Esophagus muscularis mucosa (tissue), 4 donors: ENCODE measurements at regions not wholly inside any gene's neighbourhood (a gene's known extent, or its start where the extent isn't known, plus 50 kb on each side); places are given as distances from the start of the nearest gene placed in this dataset.
"Not testable (repeated sequence)": the region's sequence is repeated elsewhere in the genome, so short reads cannot be mapped to it uniquely, and the experiment has no call there.

Experiments used
- DNase-seq: peaks from one replicate; pipeline ENCODE4 v3.0.0-alpha.2; 2017; ENCODE audit errors: extremely low spot score
- H3K27ac ChIP-seq, 4 donors: fragments of 200-600 bp; sonication (generic); replicated peaks in 1 of 4; 1 replicate in 3 of 4; 2 replicates in 1 of 4; pipeline ENCODE4 v1.5.1; 2016 to 2019; ENCODE audit warnings: mild to moderate bottlenecking in 1 of 4
- H3K27me3 ChIP-seq, 4 donors: fragments of 200-600 bp; sonication (generic); one replicate each; pipeline versions ENCODE4 v1.5.1 to v1.6.0; 2016 to 2019
- H3K36me3 ChIP-seq, 4 donors: fragments of 200-600 bp; sonication (generic); one replicate each; pipeline ENCODE4 v1.5.1; 2016 to 2019
- H3K4me1 ChIP-seq, 4 donors: fragments of 200-600 bp; sonication (generic); one replicate each; pipeline ENCODE4 v1.5.1; 2016 to 2019
- H3K4me3 ChIP-seq, 4 donors: fragments of 200-600 bp; sonication (generic); 1 replicate in 2 of 4; 2 replicates in 2 of 4; pipeline ENCODE4 v1.5.1; 2016 to 2019; ENCODE audit warnings: mild to moderate bottlenecking in 4 of 4, moderate library complexity in 1 of 4
- H3K9me3 ChIP-seq, 4 donors: fragments of 200-600 bp; sonication (generic); 1 replicate in 3 of 4; 2 replicates in 1 of 4; pipeline ENCODE4 v1.5.1; 2016 to 2019
- EP300 ChIP-seq: sonication (generic); formaldehyde crosslinking; IDR thresholded peaks from one replicate; pipeline ENCODE4 v1.6.1; 2017; ENCODE audit warnings: antibody characterized with exemption
- POLR2A ChIP-seq: fragments of 450-650 bp; IDR thresholded peaks from one replicate; pipeline ENCODE4 v1.6.1; 2017; ENCODE audit warnings: antibody characterized with exemption, moderate library complexity, mild to moderate bottlenecking, low read depth
- POLR2AphosphoS5 ChIP-seq, 2 donors: sonication (generic); formaldehyde crosslinking; IDR thresholded peaks; one replicate each; pipeline ENCODE4 v1.6.1; 2017; ENCODE audit warnings: antibody characterized with exemption in 2 of 2
- WGBS: methylation state at CpG from one replicate; pipeline ENCODE4 v1.1.5; 2018; 5-methylcytosine and 5-hydroxymethylcytosine counted together
- intact Hi-C: fragments of 100-400 bp; cut with DNase I; formaldehyde crosslinking; loops from one replicate; pipeline ENCODE4 v1.15.1; 2023
- TF ChIP-seq, protein P1 (sequence below), 3 experiments: fragments of 200-600 bp in 2 of 3; fragments of 450-650 bp in 1 of 3; sonication (generic) in 2 of 3; IDR thresholded peaks; one replicate each; pipeline ENCODE4 v1.5.1; 2017 to 2019; ENCODE audit warnings: antibody characterized with exemption in 3 of 3, mild to moderate bottlenecking in 2 of 3, moderate library complexity in 1 of 3

DNA sequence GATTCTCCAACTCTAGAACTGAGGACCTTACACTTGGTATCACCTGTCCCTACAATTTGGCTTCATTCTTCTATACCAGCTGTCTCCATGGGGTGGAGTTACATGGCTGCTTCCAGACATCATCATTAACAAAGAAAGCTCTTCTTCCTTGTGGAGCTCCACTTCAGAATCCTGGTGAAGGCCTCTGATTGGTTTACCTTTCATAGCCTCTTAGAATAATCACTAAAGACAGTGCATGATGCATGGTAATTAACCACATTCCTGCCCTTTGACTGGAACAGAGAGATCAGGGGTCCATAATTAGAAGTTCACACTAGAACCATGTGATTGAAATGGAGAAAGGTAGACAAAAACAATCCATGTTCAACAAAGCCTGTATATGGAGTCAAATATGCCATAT lies 112.6 kb upstream of the ZNF827 start:
- DNase-seq, result no peak
- H3K27ac ChIP-seq, result no peak overlapping the region
- no peak overlapping the region for H3K4me3 ChIP-seq
- no peaks in the 10 kb centered on the region for H3K36me3 ChIP-seq
- H3K27me3 ChIP-seq, result no peaks in the 10 kb centered on the region
- no peak for TF ChIP-seq POLR2A
- TF ChIP-seq POLR2AphosphoS5 (IDR thresholded peaks at IDR 0.05), result no peak
- TF ChIP-seq, protein P1, sequence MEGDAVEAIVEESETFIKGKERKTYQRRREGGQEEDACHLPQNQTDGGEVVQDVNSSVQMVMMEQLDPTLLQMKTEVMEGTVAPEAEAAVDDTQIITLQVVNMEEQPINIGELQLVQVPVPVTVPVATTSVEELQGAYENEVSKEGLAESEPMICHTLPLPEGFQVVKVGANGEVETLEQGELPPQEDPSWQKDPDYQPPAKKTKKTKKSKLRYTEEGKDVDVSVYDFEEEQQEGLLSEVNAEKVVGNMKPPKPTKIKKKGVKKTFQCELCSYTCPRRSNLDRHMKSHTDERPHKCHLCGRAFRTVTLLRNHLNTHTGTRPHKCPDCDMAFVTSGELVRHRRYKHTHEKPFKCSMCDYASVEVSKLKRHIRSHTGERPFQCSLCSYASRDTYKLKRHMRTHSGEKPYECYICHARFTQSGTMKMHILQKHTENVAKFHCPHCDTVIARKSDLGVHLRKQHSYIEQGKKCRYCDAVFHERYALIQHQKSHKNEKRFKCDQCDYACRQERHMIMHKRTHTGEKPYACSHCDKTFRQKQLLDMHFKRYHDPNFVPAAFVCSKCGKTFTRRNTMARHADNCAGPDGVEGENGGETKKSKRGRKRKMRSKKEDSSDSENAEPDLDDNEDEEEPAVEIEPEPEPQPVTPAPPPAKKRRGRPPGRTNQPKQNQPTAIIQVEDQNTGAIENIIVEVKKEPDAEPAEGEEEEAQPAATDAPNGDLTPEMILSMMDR (IDR thresholded peaks at IDR 0.05), result no peak
- no peak for TF ChIP-seq EP300
- intact Hi-C loops, result no loop called here
- H3K9me3 ChIP-seq, result peaks cover 0 to 8% (median 0%) of the 10 kb centered on the region in 4 donors
- no peaks in the 10 kb centered on the region for H3K4me1 ChIP-seq

DNA sequence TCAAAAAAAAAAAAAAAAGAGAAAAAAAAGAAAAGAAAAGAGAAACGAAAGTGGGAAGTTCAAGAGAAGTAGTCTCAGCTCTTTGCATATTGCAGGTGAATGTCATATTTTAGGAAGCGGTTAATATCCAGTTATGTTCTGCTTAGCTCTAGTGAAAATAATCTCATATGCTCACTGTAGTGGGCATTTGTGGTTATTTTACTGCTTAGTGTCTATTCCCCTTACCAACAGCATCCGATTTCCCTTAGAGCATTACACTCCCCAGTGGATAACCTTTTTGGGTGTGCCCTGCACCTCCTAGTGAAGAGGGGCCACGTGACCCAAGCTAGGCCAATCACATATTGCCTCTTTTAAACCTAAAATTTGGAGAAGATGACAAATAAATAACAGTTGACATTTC lies 111.2 kb upstream of the ZNF827 start:
- Histone ChIP-seq H3K4me1 (no peaks in the 10 kb centered on the region), H3K36me3 (no peaks in the 10 kb centered on the region), H3K27ac (no peak overlapping the region), H3K27me3 (no peaks in the 10 kb centered on the region), H3K4me3 (no peak overlapping the region), H3K9me3 (peaks cover 0 to 8% (median 0%) of the 10 kb centered on the region in 4 donors)
- 78% methylated on average over 4 of the region's 4 CpGs for WGBS
- TF ChIP-seq POLR2A, result no peak
- TF ChIP-seq EP300, result no peak
- intact Hi-C loops, result no loop called here
- DNase-seq, result no peak

DNA sequence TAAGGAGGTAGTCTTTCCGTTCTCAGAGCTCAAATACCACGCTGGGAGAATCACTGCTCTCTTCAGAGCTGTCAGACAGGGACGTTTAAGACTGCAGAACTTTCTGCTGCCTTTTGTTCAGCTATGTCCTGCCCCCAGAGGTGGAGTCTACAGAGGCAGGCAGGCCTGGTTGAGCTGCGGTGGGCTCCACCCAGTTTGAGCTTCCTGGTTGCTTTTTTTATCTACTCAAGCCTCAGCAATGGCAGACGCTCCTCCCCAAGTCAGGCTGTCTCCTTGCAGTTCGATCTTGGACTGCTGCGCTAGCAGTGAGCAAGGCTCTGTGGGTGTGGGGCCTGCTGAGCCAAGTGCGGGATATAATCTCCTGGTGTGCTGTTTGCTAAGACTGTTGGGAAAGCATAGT lies 109.1 kb upstream of the ZNF827 start:
- DNase-seq, H3K27ac ChIP-seq, H3K27me3 ChIP-seq, H3K36me3 ChIP-seq, intact Hi-C loops, H3K4me1 ChIP-seq, H3K4me3 ChIP-seq, H3K9me3 ChIP-seq: not testable (repeated sequence)
- 86% methylated on average over 8 of the region's 8 CpGs for WGBS

DNA sequence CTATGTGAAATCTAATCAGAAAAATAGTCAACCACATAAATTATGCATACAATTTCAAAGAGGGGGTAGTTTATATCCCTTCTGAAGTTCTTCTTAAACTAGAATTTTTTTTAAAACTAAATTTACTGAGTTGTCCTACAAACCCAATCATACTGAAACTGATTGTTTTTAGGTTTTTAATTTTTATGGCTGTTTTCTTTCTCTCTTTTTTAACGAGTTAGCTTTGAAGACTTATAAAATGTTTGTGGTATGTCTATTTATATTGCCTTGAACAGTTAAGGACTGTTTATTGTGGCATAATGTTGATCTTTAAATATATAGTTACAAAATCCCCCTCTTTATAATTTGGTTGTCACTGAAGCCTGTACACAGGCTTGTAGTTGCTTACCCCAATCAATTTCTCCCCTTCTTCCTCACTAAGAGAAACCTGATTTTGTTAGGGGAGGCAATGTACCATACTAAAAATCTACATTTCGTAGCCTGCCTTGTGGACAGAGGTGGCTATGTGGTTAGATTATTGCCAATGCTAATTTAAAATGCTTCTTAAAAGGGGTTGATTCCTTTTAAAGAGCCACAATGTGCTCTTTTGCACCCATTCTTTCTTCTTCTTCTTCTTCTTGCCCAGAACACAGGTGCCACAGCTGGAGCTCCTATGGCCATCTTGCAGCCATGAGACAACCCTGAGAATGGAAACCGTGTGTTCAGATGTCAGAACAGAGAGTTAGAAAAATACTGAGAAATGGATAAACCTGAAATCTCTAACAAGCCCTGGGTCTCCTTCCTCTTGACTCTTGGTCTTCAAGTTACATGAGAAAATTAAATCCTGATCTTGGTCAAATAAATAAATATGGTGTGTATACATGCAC lies 102.7 kb upstream of the ZNF827 start:
- no peaks in the 10 kb centered on the region for H3K4me1 ChIP-seq
- H3K27me3 ChIP-seq, result no peaks in the 10 kb centered on the region
- no peak overlapping the region for H3K27ac ChIP-seq
- intact Hi-C loops, result no loop called here
- no peak overlapping the region for H3K4me3 ChIP-seq
- DNase-seq, result no peak
- TF ChIP-seq, protein P1 (IDR thresholded peaks at IDR 0.05), result no peak
- TF ChIP-seq POLR2AphosphoS5 (IDR thresholded peaks at IDR 0.05) (no peak), EP300 (no peak), POLR2A (no peak)
- no peaks in the 10 kb centered on the region for H3K9me3 ChIP-seq
- 77% methylated on average over 3 of the region's 3 CpGs for WGBS
- no peaks in the 10 kb centered on the region for H3K36me3 ChIP-seq

DNA sequence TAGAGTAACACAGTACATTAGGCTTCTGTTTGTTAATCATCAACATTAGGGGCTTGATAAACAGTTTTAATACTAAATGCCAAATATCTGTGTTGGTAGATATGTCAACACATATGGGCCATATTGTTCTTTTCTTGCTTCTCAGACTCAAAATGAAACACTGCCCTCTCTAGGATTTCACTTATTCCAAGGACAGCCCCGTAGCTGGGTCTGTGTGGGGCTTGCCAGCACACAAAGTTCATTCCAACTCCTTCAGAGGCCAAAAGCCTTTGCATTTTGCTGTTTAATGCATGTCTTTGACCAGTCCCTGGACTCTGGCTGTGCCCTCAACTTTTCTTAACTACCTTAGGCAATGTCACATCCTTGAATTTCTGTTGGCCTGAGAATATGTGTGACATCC lies 102.0 kb upstream of the ZNF827 start:
- DNase-seq, result no peak
- 62% methylated on average over 1 of the region's 1 CpG for WGBS
- TF ChIP-seq, protein P1 (IDR thresholded peaks at IDR 0.05), result no peak
- TF ChIP-seq POLR2A (no peak), EP300 (no peak), POLR2AphosphoS5 (IDR thresholded peaks at IDR 0.05) (no peak)
- Histone ChIP-seq H3K36me3 (no peaks in the 10 kb centered on the region), H3K9me3 (no peaks in the 10 kb centered on the region), H3K27me3 (no peaks in the 10 kb centered on the region), H3K27ac (no peak overlapping the region), H3K4me1 (no peaks in the 10 kb centered on the region), H3K4me3 (no peak overlapping the region)
- intact Hi-C loops, result no loop called here

DNA sequence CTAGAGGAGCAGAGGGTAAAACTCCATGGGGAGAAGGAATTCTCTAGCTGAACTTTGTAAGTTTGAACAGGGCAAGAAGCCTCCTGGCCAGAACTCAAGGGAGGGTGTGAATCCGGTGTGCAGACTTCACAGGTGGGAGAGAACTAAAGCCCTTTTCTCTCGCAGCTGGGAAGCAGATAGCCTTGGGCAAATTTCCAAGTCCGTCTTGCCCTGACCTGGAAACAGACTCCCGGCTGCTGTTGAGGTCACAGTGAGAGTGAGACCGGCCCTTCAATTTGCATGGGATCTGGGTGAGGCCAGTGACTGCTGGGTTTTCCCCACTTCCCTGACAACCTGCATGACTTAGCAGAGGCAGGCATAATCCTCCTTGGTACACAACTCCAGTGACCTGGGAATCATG lies 94.5 kb upstream of the ZNF827 start:
- intact Hi-C loops, result no loop called here
- Histone ChIP-seq H3K27me3 (peaks cover 0 to 7% (median 0%) of the 10 kb centered on the region in 4 donors), H3K27ac (no peak overlapping the region), H3K4me1 (no peaks in the 10 kb centered on the region), H3K9me3 (no peaks in the 10 kb centered on the region), H3K4me3 (no peak overlapping the region), H3K36me3 (no peaks in the 10 kb centered on the region)
- no peak for DNase-seq
- 47% methylated on average over 5 of the region's 5 CpGs for WGBS
- no peak for TF ChIP-seq POLR2AphosphoS5 (IDR thresholded peaks at IDR 0.05)
- TF ChIP-seq EP300, result no peak
